Central memory CD8-positive, alpha-beta T cell (primary cell): ENCODE measurements at regions not wholly inside any gene's neighbourhood (a gene's known extent, or its start where the extent isn't known, plus 50 kb on each side); places are given as distances from the start of the nearest gene placed in this dataset.
"Not testable (repeated sequence)": the region's sequence is repeated elsewhere in the genome, so short reads cannot be mapped to it uniquely, and the experiment has no call there.

Experiments
- ATAC-seq: fragments of 150-1000 bp; cut with Tn5 transposase; replicated peaks from 2 replicates; pipeline ENCODE4 v1.10.0; 2022; ENCODE audit warnings: mild to moderate bottlenecking, moderate FRiP score, moderate number of reproducible peaks; ENCODE audit not compliant: poor library complexity, severe bottlenecking; ENCODE audit errors: extremely low read depth
- DNase-seq, 2 donors: peaks; one replicate each; pipeline ENCODE4 v3.0.0; 2021; ENCODE audit warnings: low spot score in 2 of 2
- H3K27ac Mint-ChIP-seq: one replicate; pipeline ENCODE4 v1.8.0; 2022; ENCODE audit warnings: low read depth, mild to moderate bottlenecking, moderate library complexity, mixed read lengths
- H3K27me3 Mint-ChIP-seq: one replicate; pipeline ENCODE4 v1.8.0; 2022; ENCODE audit warnings: mixed read lengths
- H3K36me3 Mint-ChIP-seq: one replicate; pipeline ENCODE4 v1.8.0; 2022; ENCODE audit warnings: mild to moderate bottlenecking, moderate library complexity, mixed read lengths; ENCODE audit not compliant: insufficient read depth
- H3K4me1 Mint-ChIP-seq: one replicate; pipeline ENCODE4 v1.8.0; 2022; ENCODE audit warnings: mixed read lengths
- H3K4me3 Mint-ChIP-seq: one replicate; pipeline ENCODE4 v1.8.0; 2022; ENCODE audit warnings: mild to moderate bottlenecking, moderate library complexity, mixed read lengths
- H3K9me3 Mint-ChIP-seq: one replicate; pipeline ENCODE4 v1.8.0; 2022; ENCODE audit warnings: mixed read lengths

- Mint-ChIP-seq H3K4me1 (no peaks in the 10 kb centered on the region), H3K9me3 (peaks cover 6% of the 10 kb centered on the region), H3K27ac (no peak overlapping the region), H3K27me3 (no peaks in the 10 kb centered on the region), H3K4me3 (no peak overlapping the region), H3K36me3 (no peaks in the 10 kb centered on the region)
- DNase-seq (no peak), ATAC-seq (no peak)
Measured at GRCh38 chr4:66569228-66569627, 898.9 kb upstream of the EPHA5 start.

GRCh38 chr4:66568431-66568830, 898.1 kb upstream of the EPHA5 start:
- Mint-ChIP-seq H3K36me3 (no peaks in the 10 kb centered on the region), H3K4me3 (no peak overlapping the region), H3K9me3 (peaks cover 6% of the 10 kb centered on the region), H3K27me3 (no peaks in the 10 kb centered on the region), H3K4me1 (no peaks in the 10 kb centered on the region), H3K27ac (no peak overlapping the region)
- no peak for DNase-seq
- ATAC-seq: no peak

- DNase-seq (no peak), ATAC-seq (no peak)
- H3K27me3 Mint-ChIP-seq: no peaks in the 10 kb centered on the region
- H3K27ac Mint-ChIP-seq: no peak overlapping the region
- no peak overlapping the region for H3K4me3 Mint-ChIP-seq
- no peaks in the 10 kb centered on the region for H3K36me3 Mint-ChIP-seq
- no peaks in the 10 kb centered on the region for H3K4me1 Mint-ChIP-seq
- H3K9me3 Mint-ChIP-seq: peaks cover 6% of the 10 kb centered on the region
Measured at GRCh38 chr4:66568001-66568400, 897.7 kb upstream of the EPHA5 start.

- no peaks in the 10 kb centered on the region for H3K27me3 Mint-ChIP-seq
- no peak overlapping the region for H3K27ac Mint-ChIP-seq
- no peaks in the 10 kb centered on the region for H3K36me3 Mint-ChIP-seq
- peaks cover 6% of the 10 kb centered on the region for H3K9me3 Mint-ChIP-seq
- no peaks in the 10 kb centered on the region for H3K4me1 Mint-ChIP-seq
- DNase-seq: no peak
- no peak overlapping the region for H3K4me3 Mint-ChIP-seq
- ATAC-seq: no peak
Measured at GRCh38 chr4:66567551-66567950, 897.3 kb upstream of the EPHA5 start.

- no peak overlapping the region for H3K27ac Mint-ChIP-seq
- peaks cover 6% of the 10 kb centered on the region for H3K9me3 Mint-ChIP-seq
- no peaks in the 10 kb centered on the region for H3K4me1 Mint-ChIP-seq
- DNase-seq (no peak), ATAC-seq (no peak)
- H3K36me3 Mint-ChIP-seq: no peaks in the 10 kb centered on the region
- no peak overlapping the region for H3K4me3 Mint-ChIP-seq
- H3K27me3 Mint-ChIP-seq: no peaks in the 10 kb centered on the region
Measured at GRCh38 chr4:66565801-66566200, 895.5 kb upstream of the EPHA5 start.

GRCh38 chr4:66564901-66565651, 894.8 kb upstream of the EPHA5 start:
- Mint-ChIP-seq H3K27me3 (no peaks in the 10 kb centered on the region), H3K27ac (no peak overlapping the region), H3K4me3 (no peak overlapping the region), H3K9me3 (peaks cover 6% of the 10 kb centered on the region), H3K36me3 (no peaks in the 10 kb centered on the region), H3K4me1 (no peaks in the 10 kb centered on the region)
- ATAC-seq (no peak), DNase-seq (no peak)

- no peaks in the 10 kb centered on the region for H3K4me1 Mint-ChIP-seq
- no peaks in the 10 kb centered on the region for H3K36me3 Mint-ChIP-seq
- ATAC-seq: no peak
- DNase-seq: no peak
- H3K27ac Mint-ChIP-seq: no peak overlapping the region
- H3K27me3 Mint-ChIP-seq: no peaks in the 10 kb centered on the region
- no peaks in the 10 kb centered on the region for H3K9me3 Mint-ChIP-seq
- H3K4me3 Mint-ChIP-seq: no peak overlapping the region
Measured at GRCh38 chr4:66562276-66562806, 892.1 kb upstream of the EPHA5 start.

GRCh38 chr4:66561465-66562053, 891.3 kb upstream of the EPHA5 start:
- H3K27me3 Mint-ChIP-seq, ATAC-seq, H3K4me1 Mint-ChIP-seq, H3K36me3 Mint-ChIP-seq, H3K27ac Mint-ChIP-seq, H3K4me3 Mint-ChIP-seq, H3K9me3 Mint-ChIP-seq, DNase-seq: not testable (repeated sequence)

- H3K27ac Mint-ChIP-seq: no peak overlapping the region
- no peak for ATAC-seq
- H3K27me3 Mint-ChIP-seq: no peaks in the 10 kb centered on the region
- H3K9me3 Mint-ChIP-seq: peaks cover 8% of the 10 kb centered on the region
- no peak overlapping the region for H3K4me3 Mint-ChIP-seq
- H3K36me3 Mint-ChIP-seq: no peaks in the 10 kb centered on the region
- DNase-seq: no peak
- no peaks in the 10 kb centered on the region for H3K4me1 Mint-ChIP-seq
Measured at GRCh38 chr4:66558651-66559050, 888.4 kb upstream of the EPHA5 start.

- DNase-seq: no peak
Measured at GRCh38 chr4:66556651-66557278, 886.5 kb upstream of the EPHA5 start.

GRCh38 chr4:66555301-66555700, 885.0 kb upstream of the EPHA5 start:
- H3K27ac Mint-ChIP-seq: no peak overlapping the region
- no peaks in the 10 kb centered on the region for H3K36me3 Mint-ChIP-seq
- no peaks in the 10 kb centered on the region for H3K27me3 Mint-ChIP-seq
- H3K9me3 Mint-ChIP-seq: peaks cover 19% of the 10 kb centered on the region
- ATAC-seq (no peak), DNase-seq (no peak)
- H3K4me3 Mint-ChIP-seq: no peak overlapping the region
- no peaks in the 10 kb centered on the region for H3K4me1 Mint-ChIP-seq

More at GRCh38 chr4:66556651-66557278, 886.5 kb upstream of the EPHA5 start:
- H3K9me3 Mint-ChIP-seq: peaks cover 19% of the 10 kb centered on the region
- no peak overlapping the region for H3K27ac Mint-ChIP-seq
- H3K4me1 Mint-ChIP-seq: no peaks in the 10 kb centered on the region
- no peak overlapping the region for H3K4me3 Mint-ChIP-seq
- no peaks in the 10 kb centered on the region for H3K36me3 Mint-ChIP-seq
- H3K27me3 Mint-ChIP-seq: no peaks in the 10 kb centered on the region
- ATAC-seq: no peak

GRCh38 chr4:66554826-66555225, 884.5 kb upstream of the EPHA5 start:
- H3K4me1 Mint-ChIP-seq: no peaks in the 10 kb centered on the region
- no peak overlapping the region for H3K4me3 Mint-ChIP-seq
- DNase-seq (no peak), ATAC-seq (no peak)
- no peaks in the 10 kb centered on the region for H3K27me3 Mint-ChIP-seq
- no peaks in the 10 kb centered on the region for H3K36me3 Mint-ChIP-seq
- H3K27ac Mint-ChIP-seq: no peak overlapping the region
- peaks cover 19% of the 10 kb centered on the region for H3K9me3 Mint-ChIP-seq

- ATAC-seq, H3K4me1 Mint-ChIP-seq: not testable (repeated sequence)
Measured at GRCh38 chr4:66545301-66545700, 875.0 kb upstream of the EPHA5 start.

More at GRCh38 chr4:66545301-66545700, 875.0 kb upstream of the EPHA5 start:
- not testable (repeated sequence) for H3K4me3 Mint-ChIP-seq, H3K36me3 Mint-ChIP-seq, H3K27ac Mint-ChIP-seq, DNase-seq, H3K27me3 Mint-ChIP-seq
- H3K9me3 Mint-ChIP-seq: peaks cover 14% of the 10 kb centered on the region
